ENCODE measurements at regions not wholly inside any gene's neighbourhood (a gene's known extent, or its start where the extent isn't known, plus 50 kb on each side); places are given as distances from the start of the nearest gene placed in this dataset.

GRCh38 chr5:74051076-74051475 is 425.1 kb downstream of the ARHGEF28 start:
- no peak for TF ChIP-seq POLR2AphosphoS5 (IDR thresholded peaks at IDR 0.05; ENCODE audit: low read length)
- no peak for TF ChIP-seq USF2 (IDR thresholded peaks at IDR 0.05; ENCODE audit: borderline replicate concordance, low read depth, low read length)
- no peak for TF ChIP-seq ZBTB40 (IDR thresholded peaks at IDR 0.05; ENCODE audit: borderline replicate concordance)
- TF ChIP-seq RCOR1 (conservative IDR thresholded peaks at IDR 0.05; ENCODE audit: low read depth, low read length), result no peak
- no peak for TF ChIP-seq ATF3 (IDR thresholded peaks at IDR 0.05; ENCODE audit: borderline replicate concordance, extremely low read depth, low read depth, low read length)
- TF ChIP-seq TAF1 (IDR thresholded peaks at IDR 0.05; ENCODE audit: borderline replicate concordance, low read depth, low read length), result no peak
- no peak for TF ChIP-seq CTCF (IDR thresholded peaks at IDR 0.05 in 2 of 3, conservative IDR thresholded peaks at IDR 0.05 in 1 of 3; ENCODE audit: control insufficient read depth in 2 of 3, extremely low read depth in 1 of 3, insufficient read depth in 1 of 3, low read depth in 3 of 3, low read length in 3 of 3)
- no peak for TF ChIP-seq IRF5 (IDR thresholded peaks at IDR 0.05; ENCODE audit: borderline replicate concordance)
- no peak for TF ChIP-seq SPI1 (IDR thresholded peaks at IDR 0.05; ENCODE audit: borderline replicate concordance, insufficient read depth, low read depth, low read length)
